Vagina (tissue), 2 donors: ENCODE measurements at regions not wholly inside any gene's neighbourhood (a gene's known extent, or its start where the extent isn't known, plus 50 kb on each side); places are given as distances from the start of the nearest gene placed in this dataset.

Source experiments
- CTCF ChIP-seq, 3 experiments: fragments of 450-650 bp in 2 of 3; fragments of 200-600 bp in 1 of 3; sonication (generic) in 1 of 3; IDR thresholded peaks; one replicate each; pipeline ENCODE4 v1.5.1; 2017 to 2019; ENCODE audit warnings: antibody characterized with exemption in 3 of 3, mild to moderate bottlenecking in 2 of 3, moderate library complexity in 2 of 3
- POLR2A ChIP-seq, 2 donors: fragments of 450-650 bp; IDR thresholded peaks; one replicate each; pipeline ENCODE4 v1.6.1; 2017; ENCODE audit warnings: antibody characterized with exemption in 2 of 2, mild to moderate bottlenecking in 2 of 2, moderate library complexity in 2 of 2
- POLR2AphosphoS5 ChIP-seq, 2 donors: sonication (generic); formaldehyde crosslinking; IDR thresholded peaks; one replicate each; pipeline ENCODE4 v1.9.0; 2017; ENCODE audit warnings: antibody characterized with exemption in 2 of 2, mild to moderate bottlenecking in 2 of 2, low read depth in 1 of 2; ENCODE audit not compliant: insufficient read depth in 1 of 2

DNA sequence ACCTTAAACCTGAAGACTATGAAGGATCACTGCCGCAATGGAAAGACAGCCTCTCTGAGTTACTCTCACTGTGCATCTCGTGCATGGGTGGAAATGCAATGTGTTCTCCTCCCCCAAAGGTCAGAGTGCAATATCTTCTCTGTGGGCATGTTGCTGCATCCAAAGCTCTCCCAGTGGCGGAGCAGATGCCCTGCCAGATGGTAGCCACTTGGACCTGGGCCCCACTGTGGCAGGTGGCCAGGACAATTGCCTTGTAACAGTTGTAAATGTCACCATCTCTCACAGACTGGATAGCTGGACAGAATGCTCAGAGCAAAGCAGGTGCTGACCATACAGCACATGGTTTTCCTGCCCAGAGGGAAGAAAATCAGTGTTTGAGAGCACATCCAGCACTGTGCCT lies 542.0 kb downstream of the FAM181B start:
- TF ChIP-seq POLR2A (IDR thresholded peaks at IDR 0.05) = no peak
- TF ChIP-seq CTCF (IDR thresholded peaks at IDR 0.05) = no peak
- TF ChIP-seq POLR2AphosphoS5 (IDR thresholded peaks at IDR 0.05; ENCODE audit: insufficient read depth in 1 of 2, low read depth in 1 of 2) = no peak
